Effector memory CD4-positive, alpha-beta T cell (primary cell): ENCODE measurements at regions not wholly inside any gene's neighbourhood (a gene's known extent, or its start where the extent isn't known, plus 50 kb on each side); places are given as distances from the start of the nearest gene placed in this dataset.

Source experiments
- DNase-seq, 3 donors: peaks; one replicate each; pipeline ENCODE4 v3.0.0-alpha.2; 2020
- H3K27ac ChIP-seq: 2 replicates; pipeline ENCODE4 v1.7.0; 2013; ENCODE audit warnings: mild to moderate bottlenecking, low read length, moderate library complexity; ENCODE audit not compliant: insufficient read depth, poor library complexity, severe bottlenecking
- H3K27me3 ChIP-seq: replicated peaks from 2 replicates; pipeline ENCODE4 v1.7.0; 2013; ENCODE audit warnings: mild to moderate bottlenecking, low read length; ENCODE audit not compliant: insufficient read depth, control insufficient read depth, poor library complexity, severe bottlenecking
- H3K36me3 ChIP-seq: 2 replicates; pipeline ENCODE4 v1.7.0; 2013; ENCODE audit warnings: mild to moderate bottlenecking, low read length, moderate library complexity; ENCODE audit not compliant: control insufficient read depth, insufficient read depth
- H3K4me1 ChIP-seq: 2 replicates; pipeline ENCODE4 v1.7.0; 2013; ENCODE audit warnings: low read length, mild to moderate bottlenecking; ENCODE audit not compliant: control insufficient read depth, insufficient read depth, poor library complexity, severe bottlenecking
- H3K4me3 ChIP-seq: 2 replicates; pipeline ENCODE4 v1.7.0; 2013; ENCODE audit warnings: low read length, low read depth, mild to moderate bottlenecking; ENCODE audit not compliant: insufficient read depth, poor library complexity, severe bottlenecking
- H3K9me3 ChIP-seq: 2 replicates; pipeline ENCODE4 v1.7.0; 2013; ENCODE audit warnings: mild to moderate bottlenecking, low read length, moderate library complexity; ENCODE audit not compliant: control insufficient read depth

DNA sequence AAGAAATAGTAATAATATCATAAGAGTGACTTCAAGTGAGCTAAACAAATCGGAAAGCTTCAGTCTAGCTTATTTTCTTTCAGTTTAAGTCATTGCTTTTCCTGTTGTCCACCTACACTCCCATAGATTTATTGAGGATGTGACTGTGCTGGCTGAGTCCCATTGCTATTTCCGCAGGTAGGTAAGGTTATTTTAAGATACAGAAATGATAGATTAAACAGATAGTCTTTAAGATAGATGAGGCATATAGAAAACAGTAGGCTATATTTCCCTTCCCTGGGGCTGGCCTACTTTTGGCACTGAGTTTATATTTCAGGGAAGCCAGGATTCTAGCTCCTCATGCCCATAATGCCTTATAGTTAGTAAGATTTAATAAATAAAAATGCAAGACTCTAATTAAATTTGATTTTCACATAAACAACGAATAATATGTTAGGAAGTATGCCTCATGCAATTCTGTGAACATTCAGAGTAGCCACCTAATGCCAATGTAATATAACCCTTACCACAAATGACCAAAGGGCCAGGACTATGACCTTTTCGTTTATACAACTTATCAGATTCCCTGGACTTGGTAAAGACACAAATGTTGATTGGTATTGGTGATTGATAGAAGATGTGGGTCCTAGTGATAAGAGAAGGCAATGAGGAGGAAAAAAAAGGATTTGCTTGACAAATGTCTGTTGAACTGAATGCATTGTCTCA, 1079.3 kb downstream of the EPHA7 start:
- DNase-seq = no peak
- no peaks in the 10 kb centered on the region for H3K4me1 ChIP-seq
- H3K36me3 ChIP-seq = no peaks in the 10 kb centered on the region
- no peak overlapping the region for H3K27ac ChIP-seq
- no peaks in the 10 kb centered on the region for H3K27me3 ChIP-seq
- no peaks in the 10 kb centered on the region for H3K9me3 ChIP-seq
- H3K4me3 ChIP-seq = no peak overlapping the region

DNA sequence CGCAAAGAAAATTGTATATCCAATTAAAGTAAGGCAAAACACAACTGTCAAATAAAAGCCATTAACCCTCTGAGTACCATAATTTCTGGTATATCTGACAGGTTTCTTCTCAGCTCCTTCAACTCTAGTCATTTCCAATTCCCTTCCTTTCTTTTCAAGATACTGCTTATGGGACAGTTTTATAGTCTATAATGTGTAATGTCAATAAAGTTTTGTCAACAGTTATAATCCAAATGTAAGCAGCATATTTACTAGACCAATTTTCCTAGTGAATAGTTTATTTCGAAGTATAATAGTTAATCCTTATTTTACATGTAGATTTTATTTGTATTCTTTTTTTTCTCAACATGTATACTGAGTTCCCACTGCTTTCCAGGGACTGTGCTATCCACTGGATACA, 1081.8 kb downstream of the EPHA7 start:
- Histone ChIP-seq H3K9me3 (no peaks in the 10 kb centered on the region), H3K4me1 (no peaks in the 10 kb centered on the region), H3K27me3 (no peaks in the 10 kb centered on the region), H3K27ac (no peak overlapping the region), H3K4me3 (no peak overlapping the region), H3K36me3 (no peaks in the 10 kb centered on the region)
- DNase-seq = no peak

DNA sequence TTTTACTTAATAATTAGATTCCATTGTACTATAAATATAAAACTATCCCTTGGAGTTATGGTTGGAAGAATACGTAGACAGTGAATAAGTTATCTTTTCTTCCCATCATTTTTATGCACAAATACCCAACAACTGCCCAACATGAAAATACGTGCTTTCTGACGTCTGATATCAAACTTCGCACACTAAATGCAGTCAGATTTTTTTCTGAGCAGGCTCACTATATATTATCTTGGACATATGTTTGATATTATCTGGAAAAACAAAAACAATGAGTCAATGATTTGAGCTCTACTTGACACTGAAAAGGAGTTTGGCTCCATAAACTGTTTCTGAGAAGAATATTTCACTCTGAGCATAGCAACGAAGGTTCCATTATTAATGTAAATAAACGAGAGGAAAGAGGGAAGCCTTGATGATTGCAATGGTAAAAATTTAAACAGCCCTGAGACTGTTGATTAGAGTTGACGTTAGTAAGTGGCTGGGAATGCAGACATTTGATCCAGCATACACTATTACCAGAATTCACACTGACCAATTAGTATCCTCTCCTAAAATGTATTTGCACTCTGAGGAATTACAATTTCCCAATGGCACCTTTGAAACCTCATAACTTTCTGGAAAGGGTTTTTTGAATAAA, 1090.0 kb downstream of the EPHA7 start:
- Histone ChIP-seq H3K4me3 (no peak overlapping the region), H3K36me3 (no peaks in the 10 kb centered on the region), H3K4me1 (no peaks in the 10 kb centered on the region), H3K9me3 (no peaks in the 10 kb centered on the region), H3K27ac (no peak overlapping the region), H3K27me3 (no peaks in the 10 kb centered on the region)
- no peak for DNase-seq

DNA sequence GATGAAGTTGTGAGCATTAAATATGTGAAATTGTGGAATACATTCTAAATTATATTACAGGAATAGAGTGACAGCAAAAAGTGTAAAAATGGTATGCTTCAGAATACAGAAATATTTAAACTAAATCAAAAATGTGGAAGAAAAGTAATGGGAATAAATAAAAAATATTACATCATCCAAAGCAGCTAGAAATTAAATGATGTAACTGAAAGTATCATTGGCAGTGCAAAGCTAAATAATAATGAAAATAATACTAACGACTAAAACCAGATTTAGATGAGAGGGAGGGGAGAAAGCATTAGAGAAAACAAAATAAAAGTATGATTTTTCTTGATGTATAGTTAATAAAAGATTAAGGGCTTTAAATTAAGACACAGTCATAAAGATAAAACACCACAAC, 1104.0 kb downstream of the EPHA7 start:
- H3K36me3 ChIP-seq = no peaks in the 10 kb centered on the region
- H3K4me3 ChIP-seq = no peak overlapping the region
- DNase-seq = no peak
- H3K9me3 ChIP-seq = no peaks in the 10 kb centered on the region
- no peak overlapping the region for H3K27ac ChIP-seq
- H3K27me3 ChIP-seq = no peaks in the 10 kb centered on the region
- H3K4me1 ChIP-seq = no peaks in the 10 kb centered on the region

DNA sequence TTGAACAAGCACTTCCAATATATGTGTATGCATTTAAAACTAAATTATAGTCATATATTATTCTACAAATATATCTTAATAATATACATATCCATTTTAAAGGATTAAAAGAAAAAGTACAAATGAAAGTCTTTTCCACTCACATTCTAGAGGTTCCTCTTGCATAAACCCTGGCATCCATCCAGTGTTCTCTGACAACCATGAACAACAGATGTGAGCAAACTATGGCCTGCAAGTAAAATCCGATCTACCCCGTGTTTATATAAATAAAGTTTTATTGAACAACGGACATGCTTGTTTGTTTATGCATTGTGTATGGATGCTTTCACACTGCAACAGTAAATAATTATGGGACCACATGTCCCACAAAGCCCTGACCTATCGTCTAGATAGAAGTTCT, 1122.3 kb downstream of the EPHA7 start:
- no peaks in the 10 kb centered on the region for H3K36me3 ChIP-seq
- DNase-seq = no peak
- H3K27me3 ChIP-seq = no peaks in the 10 kb centered on the region
- no peaks in the 10 kb centered on the region for H3K4me1 ChIP-seq
- no peak overlapping the region for H3K4me3 ChIP-seq
- H3K27ac ChIP-seq = no peak overlapping the region
- H3K9me3 ChIP-seq = no peaks in the 10 kb centered on the region

DNA sequence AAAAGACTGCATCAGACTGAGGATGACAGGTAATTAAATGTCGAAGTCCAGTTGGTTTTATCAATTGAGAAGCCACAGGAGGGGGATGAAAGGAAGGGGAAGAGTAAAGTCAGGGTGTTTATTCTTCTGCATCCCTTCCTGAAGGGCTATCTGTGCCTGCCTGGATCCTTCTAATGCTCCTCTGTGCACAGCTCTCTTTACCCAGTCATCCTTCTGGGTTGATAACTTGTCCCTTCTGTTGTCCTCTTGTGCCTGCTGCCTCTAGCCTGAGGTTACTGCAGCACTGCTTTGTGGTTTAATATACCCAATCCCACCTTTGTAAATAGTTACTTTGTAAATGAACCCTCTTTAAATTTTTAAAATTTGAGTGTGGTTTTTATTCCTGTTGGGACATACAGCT, 1127.3 kb downstream of the EPHA7 start:
- Histone ChIP-seq H3K4me3 (no peak overlapping the region), H3K9me3 (no peaks in the 10 kb centered on the region), H3K27ac (no peak overlapping the region), H3K36me3 (no peaks in the 10 kb centered on the region), H3K4me1 (no peaks in the 10 kb centered on the region), H3K27me3 (no peaks in the 10 kb centered on the region)
- DNase-seq = no peak

DNA sequence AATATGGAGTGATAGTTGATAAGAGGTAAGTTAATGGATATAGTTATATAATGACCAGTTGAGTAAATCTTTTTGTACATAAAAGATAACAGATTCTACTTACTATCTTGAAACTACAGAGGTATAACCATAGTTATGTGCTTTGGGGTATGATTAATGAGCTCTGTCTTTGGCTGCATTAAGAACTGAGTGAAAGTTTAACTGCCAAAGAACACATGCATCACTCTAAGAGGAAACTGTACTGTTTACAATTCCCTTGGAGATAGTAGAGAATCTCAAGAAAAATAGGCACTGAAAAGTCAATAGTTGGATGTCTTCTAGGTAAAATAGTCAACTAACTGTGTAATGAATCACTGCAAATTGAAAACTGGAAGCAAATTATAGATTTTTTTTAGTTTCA, 1129.5 kb downstream of the EPHA7 start:
- Histone ChIP-seq H3K4me1 (no peaks in the 10 kb centered on the region), H3K27me3 (no peaks in the 10 kb centered on the region), H3K36me3 (no peaks in the 10 kb centered on the region), H3K4me3 (no peak overlapping the region), H3K27ac (no peak overlapping the region), H3K9me3 (no peaks in the 10 kb centered on the region)
- DNase-seq = no peak

DNA sequence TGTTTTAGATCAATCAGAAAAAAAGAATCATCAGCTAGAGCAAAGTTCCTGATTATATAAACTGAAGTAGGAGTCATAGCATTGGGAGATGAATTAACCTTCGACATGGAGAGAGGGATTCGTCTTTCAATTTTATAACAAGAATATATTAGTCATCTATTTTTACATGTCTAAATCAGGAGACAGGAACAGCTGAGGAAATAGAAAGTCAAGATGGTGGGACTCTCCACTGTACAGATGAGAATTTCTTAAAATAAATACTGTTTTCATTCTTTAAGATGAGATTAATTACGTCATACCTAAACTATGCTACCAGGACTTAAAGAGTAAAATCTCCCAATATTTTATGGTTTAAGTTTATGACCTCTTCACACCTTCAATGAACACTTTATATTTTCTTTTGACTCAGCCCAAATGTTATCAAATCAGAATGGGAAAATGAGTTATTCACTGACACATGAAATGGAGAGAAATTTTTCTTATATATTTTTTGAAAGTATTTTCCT, 1137.7 kb downstream of the EPHA7 start:
- Histone ChIP-seq H3K27me3 (no peaks in the 10 kb centered on the region), H3K9me3 (no peaks in the 10 kb centered on the region), H3K4me3 (no peak overlapping the region), H3K36me3 (no peaks in the 10 kb centered on the region), H3K27ac (no peak overlapping the region), H3K4me1 (no peaks in the 10 kb centered on the region)
- DNase-seq = no peak

DNA sequence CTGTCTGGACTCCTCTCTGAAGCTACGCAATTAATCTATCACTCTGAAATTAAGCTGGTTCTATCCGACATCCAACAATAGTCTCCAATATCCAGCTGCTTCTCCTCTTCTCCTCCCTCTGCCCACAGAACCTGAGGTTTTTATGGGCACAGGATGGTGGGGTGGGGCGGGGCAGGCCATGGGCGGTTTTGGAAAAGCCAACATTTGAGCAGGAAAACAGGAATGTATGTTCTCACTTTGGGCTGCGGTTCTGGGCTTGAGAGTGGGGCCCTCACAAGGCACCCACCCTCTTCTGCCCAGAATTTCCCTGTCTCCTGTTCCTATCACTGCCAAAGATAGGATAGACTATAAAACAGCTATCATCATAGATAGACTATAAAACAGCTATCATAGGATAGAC, 1144.2 kb downstream of the EPHA7 start:
- H3K27me3 ChIP-seq = no peaks in the 10 kb centered on the region
- H3K36me3 ChIP-seq = no peaks in the 10 kb centered on the region
- H3K4me1 ChIP-seq = no peaks in the 10 kb centered on the region
- H3K4me3 ChIP-seq = no peak overlapping the region
- H3K27ac ChIP-seq = no peak overlapping the region
- no peaks in the 10 kb centered on the region for H3K9me3 ChIP-seq
- no peak for DNase-seq

DNA sequence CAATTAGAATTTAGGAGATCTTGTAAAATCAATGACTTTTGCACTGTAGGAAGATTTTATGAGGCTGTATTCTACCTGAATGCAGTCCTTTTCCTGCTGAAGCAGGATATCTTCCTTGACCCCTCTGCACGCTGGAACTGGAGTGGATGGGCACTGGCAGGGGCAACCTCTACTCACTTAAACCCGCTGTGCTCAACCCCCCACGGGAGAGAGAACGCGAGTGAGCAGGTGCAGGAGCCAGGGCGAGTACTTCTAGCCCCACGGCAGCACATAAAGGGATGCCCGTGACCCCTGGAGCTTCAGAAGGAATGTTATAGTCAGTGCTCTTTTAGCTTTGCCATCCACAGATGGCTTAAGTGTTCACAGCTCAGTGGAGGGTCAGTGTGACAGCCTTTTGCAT, 1144.8 kb downstream of the EPHA7 start:
- no peak for DNase-seq
- H3K9me3 ChIP-seq = no peaks in the 10 kb centered on the region
- no peak overlapping the region for H3K27ac ChIP-seq
- no peaks in the 10 kb centered on the region for H3K4me1 ChIP-seq
- no peaks in the 10 kb centered on the region for H3K27me3 ChIP-seq
- H3K4me3 ChIP-seq = no peak overlapping the region
- no peaks in the 10 kb centered on the region for H3K36me3 ChIP-seq
